A673 (cell line): ENCODE measurements at regions not wholly inside any gene's neighbourhood (a gene's known extent, or its start where the extent isn't known, plus 50 kb on each side); places are given as distances from the start of the nearest gene placed in this dataset.

Experiments
- EZH2 ChIP-seq: fragments of 200-600 bp; sonication (generic); IDR thresholded peaks from 2 replicates; pipeline ENCODE4 v1.6.1; 2017; ENCODE audit warnings: borderline replicate concordance, low read depth, mild to moderate bottlenecking, mixed read lengths, antibody characterized with exemption, low read length; ENCODE audit not compliant: poor library complexity, severe bottlenecking
- TF ChIP-seq, protein P1 (sequence below): fragments of 300-800, 200-600 bp; sonication (generic); conservative IDR thresholded peaks from 2 replicates; pipeline ENCODE4 v1.5.1; 2017; ENCODE audit warnings: low read depth, mild to moderate bottlenecking, antibody characterized with exemption, low read length, moderate library complexity, mixed read lengths

DNA sequence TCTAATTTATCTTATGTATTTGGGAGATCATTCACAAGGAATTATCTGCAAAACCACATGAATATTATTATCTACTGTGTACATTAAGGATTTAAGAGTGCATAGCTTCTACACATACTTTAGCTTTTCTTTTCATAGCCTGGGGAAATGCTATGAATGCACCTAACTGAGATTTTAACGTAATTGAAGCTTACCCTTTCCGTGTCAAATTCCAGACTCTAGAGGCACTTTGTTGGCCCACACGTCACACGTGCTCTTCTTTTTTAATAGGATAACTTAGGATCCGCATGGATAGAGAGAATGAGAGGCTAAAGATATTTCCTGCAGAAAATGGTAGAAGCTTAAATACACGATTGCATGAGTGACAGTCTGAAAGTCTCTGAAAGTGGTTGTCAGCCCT lies 481.1 kb downstream of the PCNX1 start:
- TF ChIP-seq, protein P1, sequence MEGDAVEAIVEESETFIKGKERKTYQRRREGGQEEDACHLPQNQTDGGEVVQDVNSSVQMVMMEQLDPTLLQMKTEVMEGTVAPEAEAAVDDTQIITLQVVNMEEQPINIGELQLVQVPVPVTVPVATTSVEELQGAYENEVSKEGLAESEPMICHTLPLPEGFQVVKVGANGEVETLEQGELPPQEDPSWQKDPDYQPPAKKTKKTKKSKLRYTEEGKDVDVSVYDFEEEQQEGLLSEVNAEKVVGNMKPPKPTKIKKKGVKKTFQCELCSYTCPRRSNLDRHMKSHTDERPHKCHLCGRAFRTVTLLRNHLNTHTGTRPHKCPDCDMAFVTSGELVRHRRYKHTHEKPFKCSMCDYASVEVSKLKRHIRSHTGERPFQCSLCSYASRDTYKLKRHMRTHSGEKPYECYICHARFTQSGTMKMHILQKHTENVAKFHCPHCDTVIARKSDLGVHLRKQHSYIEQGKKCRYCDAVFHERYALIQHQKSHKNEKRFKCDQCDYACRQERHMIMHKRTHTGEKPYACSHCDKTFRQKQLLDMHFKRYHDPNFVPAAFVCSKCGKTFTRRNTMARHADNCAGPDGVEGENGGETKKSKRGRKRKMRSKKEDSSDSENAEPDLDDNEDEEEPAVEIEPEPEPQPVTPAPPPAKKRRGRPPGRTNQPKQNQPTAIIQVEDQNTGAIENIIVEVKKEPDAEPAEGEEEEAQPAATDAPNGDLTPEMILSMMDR: no peak
- no peak for TF ChIP-seq EZH2
